NCI-H526 treated with DMSO at 0.1 percent for 48 hours (cell line): ENCODE measurements at regions not wholly inside any gene's neighbourhood (a gene's known extent, or its start where the extent isn't known, plus 50 kb on each side); places are given as distances from the start of the nearest gene placed in this dataset.

Source experiments
- DNase-seq: peaks from one replicate; lab custom pipeline; 2025; lab: John Stamatoyannopoulos, UW

DNA sequence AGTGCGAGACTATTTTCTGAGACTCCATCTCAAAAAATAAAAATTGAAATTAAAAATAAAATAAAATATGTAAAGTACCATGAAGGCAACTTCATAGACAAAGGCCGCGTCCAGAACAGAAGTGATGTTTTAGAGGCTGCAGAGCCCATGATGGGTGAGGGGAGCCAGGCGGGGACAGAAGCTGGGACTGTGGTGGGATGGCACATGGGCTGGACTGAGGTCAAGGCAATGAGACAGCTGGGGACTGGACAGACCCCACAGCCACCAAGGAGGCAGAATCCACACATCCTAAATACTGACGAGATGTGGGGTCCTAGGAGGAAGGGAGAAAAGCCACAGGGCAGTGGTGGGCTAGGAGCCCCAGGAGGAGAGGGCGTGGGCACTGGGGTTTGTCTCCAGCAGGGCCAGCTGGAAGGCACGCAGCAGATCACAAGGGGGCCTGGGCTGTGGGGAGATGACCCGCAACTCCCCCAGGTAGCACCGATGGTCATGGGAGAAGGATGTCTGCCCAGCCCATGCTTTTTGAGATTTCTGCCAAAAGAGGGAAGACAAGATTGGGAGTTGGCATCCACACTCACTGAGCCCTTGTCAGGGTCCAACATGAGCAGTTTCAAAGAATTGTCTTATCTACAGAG is 74.3 kb downstream of the KCNF1 start:
- DNase-seq = no peak

DNA sequence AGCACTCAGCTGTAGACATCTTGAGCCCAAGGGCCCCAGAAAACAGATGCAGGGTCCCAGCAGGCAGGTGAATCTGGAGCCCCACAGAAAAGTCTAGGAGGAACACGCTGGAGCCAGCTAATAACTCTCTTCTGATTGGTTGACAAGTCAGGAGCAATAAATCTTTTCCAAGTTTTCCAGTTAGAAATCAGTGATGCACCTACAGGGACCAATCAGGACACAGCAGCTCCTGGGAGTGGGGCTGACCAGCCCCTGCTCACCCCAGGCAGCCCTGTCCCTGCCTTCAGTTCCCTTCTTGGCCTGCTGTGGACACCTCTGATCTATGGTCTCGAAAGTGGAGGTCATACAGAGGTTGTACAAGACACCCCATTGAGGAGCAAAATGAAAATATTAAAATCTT is 75.7 kb downstream of the KCNF1 start:
- no peak for DNase-seq

DNA sequence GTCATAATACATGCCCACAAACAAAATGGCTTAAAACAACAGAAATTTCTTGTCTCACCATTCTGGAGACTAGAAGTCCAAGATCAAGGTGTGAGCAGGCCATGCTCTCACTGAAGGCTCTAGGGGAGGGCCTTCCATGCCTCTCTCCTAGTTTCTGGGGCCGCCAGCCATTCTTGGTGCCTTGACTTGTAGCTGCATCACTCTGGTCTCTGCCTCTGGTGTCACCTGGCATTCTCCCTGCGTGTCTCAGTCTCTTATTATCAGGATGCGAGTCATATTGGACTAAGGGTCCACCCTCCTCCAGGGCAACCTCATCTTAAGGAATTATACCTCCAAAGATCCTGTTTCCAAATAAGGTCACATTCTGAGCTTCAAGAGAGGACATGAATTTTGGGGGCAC is 76.1 kb downstream of the KCNF1 start:
- DNase-seq = no peak

DNA sequence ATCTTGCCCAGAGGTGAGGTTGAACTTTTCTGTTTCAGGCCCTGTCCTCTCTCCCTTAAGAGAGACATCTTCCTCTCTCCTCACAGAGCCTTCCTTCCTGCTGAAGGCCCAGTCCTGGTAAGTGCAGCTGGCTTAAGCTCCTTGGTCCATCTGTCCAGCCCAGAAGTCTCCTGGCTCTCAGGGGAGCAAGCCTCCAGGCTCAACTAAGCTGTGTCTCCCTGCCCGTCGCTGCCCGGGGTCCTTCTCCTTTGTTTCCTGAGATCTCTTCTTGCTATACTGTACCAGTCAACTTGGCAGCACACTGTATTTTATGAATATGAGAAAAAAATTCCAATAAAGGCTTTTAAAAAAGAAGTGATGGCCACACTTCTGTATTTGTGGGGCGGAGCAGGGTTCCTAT is 77.4 kb downstream of the KCNF1 start:
- no peak for DNase-seq

DNA sequence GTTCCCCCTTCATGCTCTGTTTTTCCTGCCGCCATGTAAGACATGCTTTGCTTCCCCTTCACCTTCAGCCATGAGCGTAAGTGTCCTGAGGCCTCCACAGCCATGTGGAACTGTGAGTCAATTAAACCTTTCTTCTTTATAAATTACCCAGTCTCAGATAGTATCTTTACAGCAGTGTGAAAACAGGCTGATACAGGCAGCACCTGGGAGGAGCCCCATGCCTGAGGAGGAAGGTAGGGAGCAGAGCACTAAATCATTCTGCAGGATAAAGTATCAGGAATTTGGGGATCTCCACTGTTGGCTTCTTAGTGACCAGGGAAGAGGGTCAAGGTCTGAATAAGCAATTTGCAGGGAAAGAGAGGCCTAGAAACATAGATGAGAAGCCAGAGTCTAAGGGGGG is 78.0 kb downstream of the KCNF1 start:
- DNase-seq = no peak

DNA sequence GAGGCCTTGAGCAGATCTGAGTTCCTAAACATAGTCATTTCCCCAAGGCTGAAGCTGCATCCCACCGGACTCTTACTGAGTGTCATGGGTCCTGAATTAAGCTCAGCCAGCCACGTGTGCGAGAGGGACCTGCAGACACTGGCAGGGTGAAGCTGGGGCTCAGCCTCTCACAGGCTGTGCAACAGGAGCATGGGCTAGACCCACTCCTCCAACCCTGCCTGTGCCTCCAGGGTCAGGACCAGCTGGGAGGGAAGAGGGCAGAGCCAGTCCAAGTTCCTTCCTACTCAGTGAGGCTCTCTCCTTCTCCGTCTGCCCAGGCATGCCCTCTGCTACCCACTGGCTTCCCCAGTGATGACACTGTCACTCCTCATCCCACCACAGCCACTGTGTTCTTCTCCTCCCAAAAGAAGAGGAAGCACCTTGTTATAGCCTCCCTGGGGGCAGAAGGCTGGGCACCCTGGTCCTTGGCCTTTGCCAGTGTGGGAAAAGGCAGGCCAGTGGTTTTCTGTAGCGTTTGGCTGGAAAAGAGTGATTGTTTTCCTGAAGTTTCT is 78.9 kb downstream of the KCNF1 start:
- no peak for DNase-seq

DNA sequence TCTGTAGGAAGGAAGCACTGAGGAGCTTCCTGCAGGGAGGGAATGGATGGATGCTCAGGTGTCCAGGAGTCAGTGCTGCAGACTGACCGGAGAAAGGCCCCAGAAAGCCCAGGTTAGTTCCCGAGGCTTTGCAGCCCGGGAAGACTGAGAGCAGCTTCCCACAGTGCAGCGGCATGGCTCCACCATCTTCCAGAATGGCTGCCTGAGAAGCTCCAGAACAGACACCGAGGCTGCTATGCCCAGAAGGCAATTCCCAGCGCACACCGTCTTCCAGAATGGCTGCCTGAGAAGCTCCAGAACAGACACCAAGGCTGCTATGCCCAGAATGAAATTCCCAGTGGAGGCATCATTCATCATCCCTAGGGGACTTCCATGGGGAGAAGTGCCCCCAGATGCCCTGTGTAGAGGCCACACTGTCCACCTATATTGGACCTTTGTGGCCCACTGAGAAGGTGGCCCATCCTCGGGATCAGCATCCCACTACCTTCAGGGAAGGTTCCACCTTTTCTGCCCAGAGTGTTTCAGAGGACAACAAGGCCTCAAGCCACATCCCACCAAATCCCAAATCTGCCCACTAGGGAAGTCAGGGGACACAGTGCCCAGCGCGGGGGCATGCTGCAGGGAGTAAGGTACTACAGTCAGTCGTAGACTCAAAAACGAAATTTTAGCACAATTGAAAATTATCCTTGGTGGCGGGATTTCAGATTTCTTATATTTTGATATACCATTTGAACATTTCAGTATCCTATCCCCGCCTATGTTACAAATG is 80.5 kb downstream of the KCNF1 start:
- no peak for DNase-seq

DNA sequence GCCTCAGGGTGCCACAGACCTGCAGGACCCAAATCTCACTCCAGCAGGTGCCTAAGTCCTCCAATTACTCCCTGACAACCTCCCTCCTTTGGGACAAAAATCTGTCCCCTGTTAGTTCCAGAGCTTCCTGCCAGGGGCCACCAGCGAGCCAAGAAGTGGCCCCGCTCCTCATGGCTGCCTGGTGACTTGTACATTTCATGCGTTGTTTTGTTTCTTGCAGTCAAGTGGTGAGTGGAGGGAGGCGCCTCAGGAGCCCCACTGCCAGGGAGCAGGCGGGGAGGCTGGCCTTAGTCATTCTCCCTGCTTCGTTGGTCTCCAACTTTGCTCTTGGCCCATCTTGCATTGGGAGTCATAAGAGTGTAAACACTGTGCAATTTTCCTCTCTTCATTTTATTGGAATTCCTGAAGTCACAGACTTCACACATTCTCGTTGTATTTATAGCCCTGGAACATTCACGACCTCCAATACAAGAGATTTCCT is 81.3 kb downstream of the KCNF1 start:
- DNase-seq = no peak

DNA sequence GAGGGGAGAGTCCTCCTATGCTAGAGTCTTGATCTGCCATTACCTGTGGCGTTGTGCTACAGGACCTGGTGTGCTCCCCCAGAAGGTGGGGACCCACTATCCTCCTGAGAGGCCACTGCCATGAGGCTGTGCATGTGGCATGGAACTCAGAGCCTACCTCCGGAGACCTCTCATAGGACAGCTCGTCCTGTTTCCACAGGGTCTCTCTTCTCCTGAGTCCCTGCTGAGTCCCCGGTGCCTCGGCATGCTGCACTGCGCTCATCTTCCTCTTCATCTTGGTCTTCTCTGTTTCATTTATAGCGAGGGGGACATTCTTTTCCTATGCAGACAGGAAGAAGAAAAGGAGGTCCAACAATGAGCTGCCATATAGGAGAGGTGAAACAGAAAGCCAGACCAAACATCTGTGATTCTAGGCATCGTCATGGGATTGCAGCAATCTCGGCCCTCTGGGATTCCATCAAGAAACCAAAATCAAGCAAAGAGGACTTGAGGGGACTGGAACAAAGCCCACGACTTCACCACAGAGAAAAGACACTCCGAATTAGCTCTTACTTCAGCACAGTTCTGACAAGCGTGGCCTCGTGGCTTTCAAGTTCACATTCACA is 83.7 kb downstream of the KCNF1 start:
- no peak for DNase-seq

DNA sequence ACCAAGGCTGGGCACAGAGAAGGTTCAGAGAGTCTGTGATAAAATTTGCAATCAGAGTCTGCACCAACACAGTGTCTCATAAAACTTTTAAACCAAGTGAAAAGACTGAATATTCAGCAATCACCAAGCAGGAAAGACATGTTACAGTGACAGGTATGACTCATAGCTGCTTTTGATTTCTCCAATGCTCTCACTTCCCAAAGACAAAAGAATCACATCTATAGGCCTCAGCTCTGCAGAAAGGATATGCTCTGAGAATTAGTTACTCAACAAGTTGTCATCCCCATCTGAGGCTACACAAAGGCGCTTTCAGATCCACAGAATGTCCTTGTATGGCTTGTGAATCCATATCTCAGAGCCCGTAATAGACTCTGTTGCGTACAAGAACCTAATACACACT is 92.5 kb downstream of the KCNF1 start:
- DNase-seq = no peak

DNA sequence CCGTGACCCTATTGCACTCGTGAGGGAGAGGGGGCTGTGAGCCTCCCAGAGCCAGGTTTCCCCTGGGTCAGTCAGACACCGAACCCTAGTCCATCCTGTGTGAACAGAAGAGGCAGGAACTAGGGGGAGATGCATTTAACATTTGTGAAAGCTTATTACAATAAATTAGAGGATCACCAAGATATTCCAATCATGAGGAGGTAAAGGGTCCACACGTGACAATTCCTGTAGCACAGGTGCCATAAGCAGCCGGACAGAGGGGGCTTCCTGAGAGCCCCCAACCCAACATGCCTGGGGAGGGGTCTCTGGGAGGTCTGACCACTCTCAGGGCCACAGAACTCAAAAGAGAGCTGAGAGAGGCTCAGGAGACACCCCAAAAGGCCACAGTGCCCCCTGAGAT is 93.3 kb downstream of the KCNF1 start:
- DNase-seq = no peak

DNA sequence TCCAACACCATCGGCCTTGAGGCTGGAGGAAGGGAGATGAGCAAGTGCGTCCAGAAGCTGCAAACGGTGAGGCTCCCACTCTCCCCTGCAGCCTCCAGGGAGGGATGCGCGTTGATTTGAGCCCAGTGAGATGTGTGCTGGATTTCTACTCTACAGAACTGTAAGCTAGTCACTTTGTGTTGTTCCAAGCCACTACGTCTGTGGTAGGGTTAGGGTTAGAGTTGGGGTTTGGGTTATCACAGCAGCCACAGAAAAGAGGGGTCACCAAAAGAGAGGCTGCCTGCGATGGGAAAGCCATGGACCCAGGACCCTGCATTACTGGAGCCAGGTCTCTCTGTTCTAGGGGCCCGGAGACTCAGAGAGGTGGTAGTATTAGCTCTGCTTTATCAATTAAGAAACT is 94.5 kb downstream of the KCNF1 start:
- no peak for DNase-seq

DNA sequence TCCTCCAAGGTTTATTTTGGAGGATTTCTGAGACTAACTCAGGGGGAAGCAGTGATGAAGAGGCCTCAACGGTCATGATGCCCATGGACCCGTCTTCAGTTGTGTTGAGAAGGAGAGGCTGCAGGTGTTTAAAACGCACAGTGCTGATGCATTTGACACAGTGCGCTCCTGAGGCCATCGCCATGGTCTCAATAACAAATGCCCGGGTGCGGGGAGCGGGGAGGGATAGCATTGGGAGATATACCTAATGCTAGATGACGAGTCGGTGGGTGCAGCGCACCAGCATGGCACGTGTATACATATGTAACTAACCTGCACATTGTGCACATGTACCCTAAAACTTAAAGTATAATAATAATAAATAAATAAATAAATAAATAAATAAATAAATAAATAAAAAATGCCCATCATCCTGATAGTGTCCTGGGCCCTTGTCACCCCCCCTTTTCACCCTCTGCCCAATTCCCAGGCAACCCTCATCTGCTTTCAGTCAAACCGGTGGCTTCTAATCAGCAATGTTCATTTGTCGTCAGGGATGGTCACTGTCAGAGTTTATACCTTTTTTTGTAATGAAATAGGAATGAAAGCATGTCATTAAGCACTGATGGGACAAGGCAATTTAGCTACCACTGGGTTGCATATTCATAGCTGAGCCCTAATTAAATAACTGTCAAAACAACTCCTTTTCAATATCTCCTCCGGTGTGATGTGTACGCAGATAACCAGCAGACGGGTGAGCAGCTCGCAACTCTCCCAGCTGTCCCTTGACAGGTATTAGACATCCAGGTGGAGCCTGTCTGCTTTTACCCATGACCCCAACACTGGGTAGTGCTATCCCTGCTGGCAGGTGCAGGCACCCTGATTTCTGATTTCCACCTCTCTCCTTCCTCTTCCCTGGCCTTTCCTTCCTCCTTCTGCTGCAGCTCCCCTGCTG is 95.9 kb downstream of the KCNF1 start:
- DNase-seq = no peak

DNA sequence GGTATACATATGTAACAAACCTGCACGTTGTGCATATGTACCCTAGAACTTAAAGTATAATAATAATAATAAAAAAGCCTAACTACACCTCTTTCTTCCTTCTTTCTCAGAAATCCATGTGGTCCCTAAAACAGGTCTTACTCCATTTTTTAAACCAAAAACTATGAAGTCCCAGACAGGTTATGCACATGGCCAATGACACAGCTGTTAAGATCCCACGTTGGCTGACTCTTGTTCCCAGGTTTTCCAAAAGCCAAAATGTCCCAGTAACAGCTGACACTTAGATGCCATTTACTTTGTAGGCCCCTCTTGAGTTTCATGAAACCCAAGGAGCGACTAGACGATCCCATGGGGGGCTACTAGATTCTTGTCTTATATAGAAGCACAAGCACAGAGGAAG is 97.0 kb downstream of the KCNF1 start:
- DNase-seq = no peak

DNA sequence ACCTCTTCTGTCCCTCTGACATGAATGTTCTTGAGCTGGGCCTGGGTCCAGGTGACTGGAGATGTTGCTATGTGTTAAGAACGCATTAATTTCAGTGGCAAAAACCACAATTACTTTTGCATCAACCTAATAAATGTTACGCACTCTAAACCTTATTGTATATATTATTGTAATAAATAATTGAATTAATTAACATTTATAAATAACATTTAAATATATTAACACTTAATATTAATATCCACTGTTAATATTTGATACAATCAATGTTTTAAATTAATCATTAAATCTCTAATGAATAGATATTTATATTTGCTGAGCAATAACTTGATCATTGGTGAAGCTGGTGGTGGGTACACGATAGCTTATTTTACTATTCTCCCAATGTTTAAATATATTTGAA is 97.4 kb downstream of the KCNF1 start:
- no peak for DNase-seq

DNA sequence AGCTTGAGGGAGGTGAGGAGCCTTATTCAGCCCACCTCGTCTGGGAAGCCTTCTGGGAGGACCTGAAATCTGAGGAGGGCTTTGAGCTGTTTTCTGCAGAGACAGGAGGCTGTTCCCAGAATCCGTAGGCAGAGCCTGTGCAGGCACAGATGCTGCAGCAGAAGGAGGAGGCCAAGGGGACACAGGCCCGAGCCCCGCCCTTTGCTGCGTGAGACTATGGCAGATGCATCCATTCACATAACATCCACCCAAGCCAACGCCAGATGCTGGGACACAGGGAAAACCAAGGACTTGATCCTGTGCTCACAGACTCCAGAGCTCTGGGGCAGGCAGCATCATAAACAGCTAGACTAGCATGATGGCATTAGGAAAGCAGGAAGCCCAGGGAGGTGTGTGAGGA is 98.2 kb downstream of the KCNF1 start:
- no peak for DNase-seq

DNA sequence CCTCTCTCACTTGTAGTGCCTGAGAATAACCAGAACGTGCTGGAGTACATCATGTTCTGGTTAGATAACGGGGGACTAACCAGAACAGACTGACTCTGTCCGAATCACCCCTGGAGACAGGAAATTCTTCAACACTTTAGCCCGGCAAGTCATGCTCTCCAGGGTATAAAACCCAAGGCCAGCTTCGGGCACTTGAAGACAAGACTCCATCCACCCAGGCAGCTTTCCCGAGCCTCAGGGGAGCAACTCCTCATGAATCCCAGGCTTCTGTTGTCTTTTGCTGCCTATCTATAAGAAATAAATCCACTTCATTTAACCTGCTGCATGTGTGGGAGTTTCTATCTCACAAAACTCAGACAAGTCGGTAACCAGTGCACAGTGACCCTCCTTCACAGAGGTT is 99.6 kb downstream of the KCNF1 start:
- DNase-seq = no peak

DNA sequence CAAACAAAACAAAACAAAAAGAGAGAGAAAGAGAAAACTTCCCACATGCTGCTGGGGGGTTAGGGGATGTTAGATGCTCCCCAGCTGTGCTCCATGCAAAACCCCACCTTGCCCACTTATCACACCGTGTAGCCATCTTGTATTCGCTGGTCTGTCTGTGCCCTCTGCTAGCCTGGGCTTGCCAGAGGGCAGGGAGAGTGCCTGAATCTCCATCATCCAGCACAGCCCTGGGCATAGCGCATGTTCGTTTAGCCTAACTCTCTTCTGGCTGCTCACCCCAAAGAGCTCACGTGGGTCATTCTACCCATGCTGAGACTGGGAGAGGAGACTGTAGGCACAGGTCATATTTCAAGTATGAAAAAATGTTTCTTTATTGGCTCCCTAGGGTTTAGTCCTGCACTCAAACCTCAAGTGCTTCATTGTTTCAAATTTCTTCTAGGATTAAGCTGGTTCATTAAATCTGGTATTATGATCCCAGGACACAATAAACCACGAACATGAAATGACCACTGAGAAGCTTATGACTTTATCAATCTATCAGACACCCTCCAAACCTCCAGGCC is 100.5 kb downstream of the KCNF1 start:
- no peak for DNase-seq

DNA sequence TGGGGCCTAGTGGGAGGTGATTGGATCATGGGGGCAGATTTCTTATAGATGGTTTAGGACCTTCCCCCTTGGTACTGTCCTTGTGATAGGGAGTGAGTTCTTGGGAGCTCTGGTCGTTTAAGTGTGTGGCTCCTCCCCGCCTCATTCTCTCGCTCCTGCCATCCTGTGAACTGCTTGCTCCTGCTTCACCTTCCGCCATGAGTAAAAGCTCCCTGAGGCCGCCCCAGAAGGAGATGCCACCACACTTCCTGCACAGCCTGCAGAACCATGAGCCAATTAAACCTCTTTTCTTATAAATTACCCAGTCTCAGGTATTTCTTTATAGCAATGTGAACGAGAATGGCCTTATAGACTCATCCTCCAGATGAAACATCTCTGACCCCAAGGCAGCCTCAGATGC is 101.5 kb downstream of the KCNF1 start:
- no peak for DNase-seq

DNA sequence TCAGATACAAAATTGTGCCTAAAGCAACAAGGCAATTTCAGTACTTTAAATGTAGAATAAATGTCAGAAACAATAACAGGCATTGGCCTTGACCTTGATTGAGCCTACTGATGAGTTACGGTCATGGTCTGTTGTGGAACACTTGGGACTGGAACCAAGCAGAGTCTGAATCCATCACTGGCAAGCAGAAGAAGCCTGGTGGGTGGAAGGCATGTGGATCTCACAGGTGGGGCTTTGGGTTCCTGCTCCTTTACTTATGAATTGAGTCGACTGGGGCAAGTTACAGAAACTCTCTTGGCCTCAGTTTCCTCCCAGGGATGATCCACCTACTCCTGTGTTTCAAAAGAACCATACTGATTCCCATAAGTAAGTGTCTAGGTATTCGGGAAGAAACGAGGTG is 102.3 kb downstream of the KCNF1 start:
- DNase-seq = no peak

DNA sequence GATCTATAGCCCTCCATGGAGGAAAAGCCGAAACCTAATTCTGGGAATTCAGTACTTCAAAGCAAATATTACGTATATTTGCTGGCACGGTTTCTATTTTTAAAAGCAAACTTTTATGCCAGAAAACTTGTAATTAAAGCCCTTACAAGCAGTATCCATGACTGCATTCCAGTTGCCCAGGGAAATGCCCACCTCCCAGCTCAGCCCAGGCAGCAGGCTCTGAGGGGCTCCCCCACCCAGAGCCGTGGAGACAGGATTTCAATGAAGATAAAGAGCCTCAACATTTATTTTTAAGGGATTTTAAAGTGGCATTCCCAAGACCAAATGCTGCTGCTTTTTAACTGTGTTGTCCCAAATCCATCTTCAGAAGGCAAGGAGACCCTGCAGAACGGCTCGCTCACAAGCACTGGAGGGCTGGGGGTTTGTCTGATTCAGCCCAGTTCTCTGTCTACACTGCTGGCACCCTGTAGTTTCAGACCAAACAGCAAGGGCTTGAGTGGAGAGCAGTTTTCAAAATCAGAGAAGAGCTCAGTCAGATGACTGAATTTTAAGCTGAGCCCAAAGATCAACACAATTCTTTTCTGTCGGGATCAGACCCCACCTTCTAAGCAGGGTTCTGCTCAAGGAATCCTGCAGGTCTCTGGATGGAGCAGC is 105.1 kb downstream of the KCNF1 start:
- DNase-seq = no peak
